ENCODE measurements at regions not wholly inside any gene's neighbourhood (a gene's known extent, or its start where the extent isn't known, plus 50 kb on each side); places are given as distances from the start of the nearest gene placed in this dataset.

GRCh38 chr7:35430547-35431153, 176.8 kb upstream of the TBX20 start:
- no peak overlapping the region for H3K9ac ChIP-seq
- no peak overlapping the region for H3K27ac ChIP-seq
- H3K27me3 ChIP-seq = no peaks in the 10 kb centered on the region
- H4K20me1 ChIP-seq = no peaks in the 10 kb centered on the region
- no peak overlapping the region for H3K4me3 ChIP-seq
- no peaks in the 10 kb centered on the region for H3K4me1 ChIP-seq
- TF ChIP-seq Cebpa-rat (IDR thresholded peaks at IDR 0.05) = no peak
- H3K4me2 ChIP-seq = no peak overlapping the region
- peaks cover 34% of the 10 kb centered on the region for H3K9me3 ChIP-seq
- no peaks in the 10 kb centered on the region for H3K36me3 ChIP-seq

DNA sequence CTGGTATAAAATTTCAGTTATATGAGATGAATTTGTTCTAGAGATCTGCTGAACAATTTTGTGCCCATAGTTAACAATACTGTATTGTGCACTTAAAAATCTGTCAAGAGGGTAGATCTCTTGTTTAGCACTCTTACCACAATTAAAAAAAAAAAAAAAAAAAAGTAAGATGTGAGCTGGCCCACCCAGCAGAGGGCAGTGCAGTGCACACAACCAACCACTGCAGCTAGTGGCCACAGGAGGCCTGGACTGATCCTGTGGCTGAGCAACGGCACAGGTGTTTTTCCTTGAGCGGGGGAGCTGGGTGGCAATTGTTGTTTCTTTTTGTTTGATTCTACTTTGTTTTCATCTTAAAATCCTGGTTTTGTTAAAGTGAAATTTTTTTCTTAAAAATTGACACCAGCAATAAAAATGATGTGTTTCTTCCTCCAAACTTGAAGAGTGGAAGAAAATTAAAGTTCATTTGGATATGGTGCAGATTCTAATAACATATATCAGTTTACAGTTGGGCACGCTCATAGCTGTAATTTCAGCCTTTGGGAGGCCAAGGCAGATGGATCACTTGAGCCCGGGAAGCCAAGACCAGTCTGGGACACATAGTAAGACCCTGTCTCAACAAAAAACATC, 171.1 kb upstream of the TBX20 start:
- peaks cover 14% of the 10 kb centered on the region for H3K9me3 ChIP-seq
- H3K27ac ChIP-seq = no peak overlapping the region
- TF ChIP-seq Cebpa-rat (IDR thresholded peaks at IDR 0.05) = no peak
- H3K4me2 ChIP-seq = no peak overlapping the region
- no peak overlapping the region for H3K4me3 ChIP-seq
- H3K9ac ChIP-seq = no peak overlapping the region
- H3K36me3 ChIP-seq = no peaks in the 10 kb centered on the region
- no peaks in the 10 kb centered on the region for H4K20me1 ChIP-seq
- H3K4me1 ChIP-seq = no peaks in the 10 kb centered on the region
- no peaks in the 10 kb centered on the region for H3K27me3 ChIP-seq

GRCh38 chr7:35424440-35424839, 170.5 kb upstream of the TBX20 start:
- Histone ChIP-seq H3K36me3 (no peaks in the 10 kb centered on the region), H4K20me1 (no peaks in the 10 kb centered on the region), H3K9me3 (peaks cover 10% of the 10 kb centered on the region), H3K4me3 (no peak overlapping the region), H3K4me1 (no peaks in the 10 kb centered on the region), H3K9ac (no peak overlapping the region), H3K27me3 (no peaks in the 10 kb centered on the region), H3K4me2 (no peak overlapping the region), H3K27ac (no peak overlapping the region)
- no peak for TF ChIP-seq Cebpa-rat (IDR thresholded peaks at IDR 0.05)

- Histone ChIP-seq H3K9me3 (peaks cover 4% of the 10 kb centered on the region; the same call in 1 of the 2 replicates), H3K4me1 (peaks cover 2% of the 10 kb centered on the region), H3K4me3 (no peak overlapping the region), H3K27me3 (no peaks in the 10 kb centered on the region), H3K27ac (no peak overlapping the region), H3K36me3 (no peaks in the 10 kb centered on the region), H3K4me2 (no peak overlapping the region), H4K20me1 (no peaks in the 10 kb centered on the region), H3K9ac (no peak overlapping the region)
- TF ChIP-seq Cebpa-rat (IDR thresholded peaks at IDR 0.05) = no peak
These were observed 168.8 kb upstream of the TBX20 start for GRCh38 chr7:35422715-35423114.

- no peak overlapping the region for H3K4me2 ChIP-seq
These were observed 166.8 kb upstream of the TBX20 start for GRCh38 chr7:35420656-35421055.

GRCh38 chr7:35419391-35419755, 165.5 kb upstream of the TBX20 start:
- Histone ChIP-seq H3K27me3 (no peaks in the 10 kb centered on the region), H3K4me3 (no peak overlapping the region), H4K20me1 (no peaks in the 10 kb centered on the region), H3K4me2 (no peak overlapping the region), H3K27ac (no peak overlapping the region), H3K36me3 (no peaks in the 10 kb centered on the region), H3K9me3 (0 out of 2 replicates have a peak, but pooled peaks cover 4% of the 10 kb centered on the region), H3K4me1 (peaks cover 26% of the 10 kb centered on the region), H3K9ac (no peak overlapping the region)
- TF ChIP-seq Cebpa-rat (IDR thresholded peaks at IDR 0.05) = no peak

More at GRCh38 chr7:35420656-35421055, 166.8 kb upstream of the TBX20 start:
- Histone ChIP-seq H3K9ac (no peak overlapping the region), H3K4me1 (peaks cover 23% of the 10 kb centered on the region), H3K4me3 (no peak overlapping the region), H3K9me3 (no peaks in the 10 kb centered on the region), H3K27me3 (no peaks in the 10 kb centered on the region), H3K36me3 (no peaks in the 10 kb centered on the region), H3K27ac (no peak overlapping the region), H4K20me1 (no peaks in the 10 kb centered on the region)
- TF ChIP-seq Cebpa-rat (IDR thresholded peaks at IDR 0.05) = no peak

GRCh38 chr7:35418716-35419390, 165.0 kb upstream of the TBX20 start:
- Histone ChIP-seq H3K27ac (no peak overlapping the region), H3K4me3 (no peak overlapping the region), H3K9me3 (0 out of 2 replicates have a peak, but pooled peaks cover 4% of the 10 kb centered on the region), H4K20me1 (no peaks in the 10 kb centered on the region), H3K36me3 (no peaks in the 10 kb centered on the region), H3K9ac (no peak overlapping the region), H3K4me1 (peaks cover 26% of the 10 kb centered on the region), H3K27me3 (no peaks in the 10 kb centered on the region), H3K4me2 (no peak overlapping the region)
- TF ChIP-seq Cebpa-rat (IDR thresholded peaks at IDR 0.05) = no peak

GRCh38 chr7:35416568-35416967, 162.7 kb upstream of the TBX20 start:
- Histone ChIP-seq H3K9me3 (0 out of 2 replicates have a peak, but pooled peaks cover 4% of the 10 kb centered on the region), H4K20me1 (no peaks in the 10 kb centered on the region), H3K4me1 (peaks cover 26% of the 10 kb centered on the region), H3K27me3 (no peaks in the 10 kb centered on the region), H3K27ac (peak overlapping the region; percentile 20; the same call in 1 of the 2 replicates), H3K9ac (no peak overlapping the region), H3K4me2 (peak overlapping the region; percentile 65), H3K36me3 (no peaks in the 10 kb centered on the region), H3K4me3 (no peak overlapping the region)
- no peak for TF ChIP-seq Cebpa-rat (IDR thresholded peaks at IDR 0.05)

- Histone ChIP-seq H3K9ac (no peak overlapping the region), H4K20me1 (no peaks in the 10 kb centered on the region), H3K4me1 (peaks cover 26% of the 10 kb centered on the region), H3K27ac (no peak overlapping the region), H3K9me3 (0 out of 2 replicates have a peak, but pooled peaks cover 4% of the 10 kb centered on the region), H3K36me3 (no peaks in the 10 kb centered on the region), H3K4me2 (no peak overlapping the region), H3K27me3 (no peaks in the 10 kb centered on the region), H3K4me3 (no peak overlapping the region)
- no peak for TF ChIP-seq Cebpa-rat (IDR thresholded peaks at IDR 0.05)
These were observed 161.5 kb upstream of the TBX20 start for GRCh38 chr7:35415411-35415822.

DNA sequence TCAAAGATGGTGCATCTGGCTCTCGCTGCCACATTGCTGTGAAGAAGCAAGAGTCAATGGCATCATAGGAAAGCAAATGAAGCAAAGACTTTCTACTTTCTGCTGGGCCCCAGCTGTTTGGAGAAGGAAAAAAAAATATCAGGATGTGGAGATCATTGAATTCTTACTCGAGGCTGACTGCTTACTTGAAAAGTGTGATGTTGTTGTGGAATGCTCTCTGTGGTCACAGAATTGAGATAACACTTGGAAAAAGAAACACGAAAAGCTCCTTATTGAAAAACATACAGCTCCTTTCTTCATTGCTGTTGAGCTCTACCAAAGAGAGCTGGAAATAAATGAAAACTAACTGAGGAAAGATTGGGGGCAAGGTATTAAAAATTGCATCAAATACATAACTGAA, 157.4 kb upstream of the TBX20 start:
- Histone ChIP-seq H3K27me3 (no peaks in the 10 kb centered on the region), H3K9me3 (0 out of 2 replicates have a peak, but pooled peaks cover 4% of the 10 kb centered on the region), H3K4me2 (no peak overlapping the region), H3K4me1 (peaks cover 14% of the 10 kb centered on the region), H3K36me3 (no peaks in the 10 kb centered on the region), H4K20me1 (no peaks in the 10 kb centered on the region), H3K4me3 (no peak overlapping the region), H3K27ac (no peak overlapping the region), H3K9ac (no peak overlapping the region)
- TF ChIP-seq Cebpa-rat (IDR thresholded peaks at IDR 0.05) = no peak

All from BLaER1 (cell line).